HCT116 (cell line): ENCODE measurements at regions not wholly inside any gene's neighbourhood (a gene's known extent, or its start where the extent isn't known, plus 50 kb on each side); places are given as distances from the start of the nearest gene placed in this dataset.

Experiments
- EZH2 ChIP-seq: fragments of 200-600 bp; sonication (generic); IDR thresholded peaks from 2 replicates; pipeline ENCODE4 v1.6.1; 2017; ENCODE audit warnings: antibody characterized with exemption, mixed run types
- EZH2phosphoT487 ChIP-seq: fragments of 200-600 bp; IDR thresholded peaks from 2 replicates; pipeline ENCODE4 v1.6.1; 2018; ENCODE audit warnings: antibody characterized with exemption, borderline replicate concordance
- POLR2A ChIP-seq: IDR thresholded peaks from 2 replicates; pipeline ENCODE4 v1.7.0; 2011; ENCODE audit warnings: borderline replicate concordance; ENCODE audit not compliant: insufficient read depth, insufficient read length; ENCODE audit errors: extremely low read depth
- SIN3A ChIP-seq: IDR thresholded peaks from 2 replicates; pipeline ENCODE4 v1.6.1; 2012; ENCODE audit warnings: low read depth
- SP1 ChIP-seq: IDR thresholded peaks from 2 replicates; pipeline ENCODE4 v1.6.1; 2012; ENCODE audit warnings: low read depth
- TCF7L2 ChIP-seq: IDR thresholded peaks from 2 replicates; pipeline ENCODE4 v1.7.0; 2011; ENCODE audit warnings: borderline replicate concordance, inconsistent platforms; ENCODE audit not compliant: insufficient read depth, insufficient read length; ENCODE audit errors: extremely low read depth
- YY1 ChIP-seq: IDR thresholded peaks from 2 replicates; pipeline ENCODE4 v1.6.1; 2011; ENCODE audit warnings: low read length, low read depth, moderate library complexity, mild to moderate bottlenecking; ENCODE audit not compliant: insufficient replicate concordance; ENCODE audit errors: extremely low read depth
- TF ChIP-seq, protein P1 (sequence below), 3 experiments: fragments of 200-600 bp in 1 of 3; sonication (generic) in 1 of 3; IDR thresholded peaks in 2 of 3; conservative IDR thresholded peaks in 1 of 3; 2 replicates each; pipeline ENCODE4 v1.5.1; 2012 to 2017; ENCODE audit warnings: low read depth in 2 of 3, low read length in 2 of 3, antibody characterized with exemption in 1 of 3, borderline replicate concordance in 1 of 3, control low read depth in 1 of 3, mild to moderate bottlenecking in 1 of 3, mixed read lengths in 1 of 3, mixed run types in 1 of 3, moderate library complexity in 1 of 3; ENCODE audit not compliant: insufficient read depth in 1 of 3
- TF ChIP-seq, protein P2 (sequence below): IDR thresholded peaks from 2 replicates; pipeline ENCODE4 v1.6.1; 2012
- TF ChIP-seq, protein P3 (sequence below): IDR thresholded peaks from 2 replicates; pipeline ENCODE4 v1.6.1; 2012; ENCODE audit warnings: low read depth

DNA sequence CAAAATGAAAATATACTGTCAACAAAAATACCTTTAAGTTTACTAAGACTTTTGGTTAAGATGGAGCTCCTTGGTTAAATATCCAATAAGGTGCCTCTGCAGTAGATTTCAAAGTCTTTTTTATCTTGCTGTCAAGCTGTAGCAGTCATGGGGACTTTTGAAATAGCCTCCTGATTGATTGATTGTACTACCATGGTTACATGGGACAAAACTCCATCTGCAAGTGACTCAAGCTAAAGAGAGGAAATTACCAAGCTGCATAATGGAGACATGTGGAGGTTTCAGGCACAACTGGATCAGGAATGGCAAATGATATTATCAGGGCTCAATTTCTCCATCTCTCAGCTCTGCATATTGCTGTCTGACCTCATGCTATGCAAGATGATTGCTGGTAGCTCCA is 73.4 kb upstream of the ST8SIA3 start:
- TF ChIP-seq SIN3A, result no peak
- no peak for TF ChIP-seq EZH2phosphoT487
- no peak for TF ChIP-seq EZH2
- TF ChIP-seq SP1, result no peak
- TF ChIP-seq, protein P1, sequence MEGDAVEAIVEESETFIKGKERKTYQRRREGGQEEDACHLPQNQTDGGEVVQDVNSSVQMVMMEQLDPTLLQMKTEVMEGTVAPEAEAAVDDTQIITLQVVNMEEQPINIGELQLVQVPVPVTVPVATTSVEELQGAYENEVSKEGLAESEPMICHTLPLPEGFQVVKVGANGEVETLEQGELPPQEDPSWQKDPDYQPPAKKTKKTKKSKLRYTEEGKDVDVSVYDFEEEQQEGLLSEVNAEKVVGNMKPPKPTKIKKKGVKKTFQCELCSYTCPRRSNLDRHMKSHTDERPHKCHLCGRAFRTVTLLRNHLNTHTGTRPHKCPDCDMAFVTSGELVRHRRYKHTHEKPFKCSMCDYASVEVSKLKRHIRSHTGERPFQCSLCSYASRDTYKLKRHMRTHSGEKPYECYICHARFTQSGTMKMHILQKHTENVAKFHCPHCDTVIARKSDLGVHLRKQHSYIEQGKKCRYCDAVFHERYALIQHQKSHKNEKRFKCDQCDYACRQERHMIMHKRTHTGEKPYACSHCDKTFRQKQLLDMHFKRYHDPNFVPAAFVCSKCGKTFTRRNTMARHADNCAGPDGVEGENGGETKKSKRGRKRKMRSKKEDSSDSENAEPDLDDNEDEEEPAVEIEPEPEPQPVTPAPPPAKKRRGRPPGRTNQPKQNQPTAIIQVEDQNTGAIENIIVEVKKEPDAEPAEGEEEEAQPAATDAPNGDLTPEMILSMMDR (IDR thresholded peaks at IDR 0.05 in 2 of 3, conservative IDR thresholded peaks at IDR 0.05 in 1 of 3; ENCODE audit: borderline replicate concordance in 1 of 3, insufficient read depth in 1 of 3, low read depth in 2 of 3, low read length in 2 of 3), result no peak
- TF ChIP-seq, protein P2, sequence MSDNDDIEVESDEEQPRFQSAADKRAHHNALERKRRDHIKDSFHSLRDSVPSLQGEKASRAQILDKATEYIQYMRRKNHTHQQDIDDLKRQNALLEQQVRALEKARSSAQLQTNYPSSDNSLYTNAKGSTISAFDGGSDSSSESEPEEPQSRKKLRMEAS, result no peak
- TF ChIP-seq, protein P3, sequence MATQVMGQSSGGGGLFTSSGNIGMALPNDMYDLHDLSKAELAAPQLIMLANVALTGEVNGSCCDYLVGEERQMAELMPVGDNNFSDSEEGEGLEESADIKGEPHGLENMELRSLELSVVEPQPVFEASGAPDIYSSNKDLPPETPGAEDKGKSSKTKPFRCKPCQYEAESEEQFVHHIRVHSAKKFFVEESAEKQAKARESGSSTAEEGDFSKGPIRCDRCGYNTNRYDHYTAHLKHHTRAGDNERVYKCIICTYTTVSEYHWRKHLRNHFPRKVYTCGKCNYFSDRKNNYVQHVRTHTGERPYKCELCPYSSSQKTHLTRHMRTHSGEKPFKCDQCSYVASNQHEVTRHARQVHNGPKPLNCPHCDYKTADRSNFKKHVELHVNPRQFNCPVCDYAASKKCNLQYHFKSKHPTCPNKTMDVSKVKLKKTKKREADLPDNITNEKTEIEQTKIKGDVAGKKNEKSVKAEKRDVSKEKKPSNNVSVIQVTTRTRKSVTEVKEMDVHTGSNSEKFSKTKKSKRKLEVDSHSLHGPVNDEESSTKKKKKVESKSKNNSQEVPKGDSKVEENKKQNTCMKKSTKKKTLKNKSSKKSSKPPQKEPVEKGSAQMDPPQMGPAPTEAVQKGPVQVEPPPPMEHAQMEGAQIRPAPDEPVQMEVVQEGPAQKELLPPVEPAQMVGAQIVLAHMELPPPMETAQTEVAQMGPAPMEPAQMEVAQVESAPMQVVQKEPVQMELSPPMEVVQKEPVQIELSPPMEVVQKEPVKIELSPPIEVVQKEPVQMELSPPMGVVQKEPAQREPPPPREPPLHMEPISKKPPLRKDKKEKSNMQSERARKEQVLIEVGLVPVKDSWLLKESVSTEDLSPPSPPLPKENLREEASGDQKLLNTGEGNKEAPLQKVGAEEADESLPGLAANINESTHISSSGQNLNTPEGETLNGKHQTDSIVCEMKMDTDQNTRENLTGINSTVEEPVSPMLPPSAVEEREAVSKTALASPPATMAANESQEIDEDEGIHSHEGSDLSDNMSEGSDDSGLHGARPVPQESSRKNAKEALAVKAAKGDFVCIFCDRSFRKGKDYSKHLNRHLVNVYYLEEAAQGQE, result no peak
- no peak for TF ChIP-seq YY1
- TF ChIP-seq POLR2A, result no peak
- TF ChIP-seq TCF7L2, result no peak
